ENCODE measurements at regions not wholly inside any gene's neighbourhood (a gene's known extent, or its start where the extent isn't known, plus 50 kb on each side); places are given as distances from the start of the nearest gene placed in this dataset.

DNA sequence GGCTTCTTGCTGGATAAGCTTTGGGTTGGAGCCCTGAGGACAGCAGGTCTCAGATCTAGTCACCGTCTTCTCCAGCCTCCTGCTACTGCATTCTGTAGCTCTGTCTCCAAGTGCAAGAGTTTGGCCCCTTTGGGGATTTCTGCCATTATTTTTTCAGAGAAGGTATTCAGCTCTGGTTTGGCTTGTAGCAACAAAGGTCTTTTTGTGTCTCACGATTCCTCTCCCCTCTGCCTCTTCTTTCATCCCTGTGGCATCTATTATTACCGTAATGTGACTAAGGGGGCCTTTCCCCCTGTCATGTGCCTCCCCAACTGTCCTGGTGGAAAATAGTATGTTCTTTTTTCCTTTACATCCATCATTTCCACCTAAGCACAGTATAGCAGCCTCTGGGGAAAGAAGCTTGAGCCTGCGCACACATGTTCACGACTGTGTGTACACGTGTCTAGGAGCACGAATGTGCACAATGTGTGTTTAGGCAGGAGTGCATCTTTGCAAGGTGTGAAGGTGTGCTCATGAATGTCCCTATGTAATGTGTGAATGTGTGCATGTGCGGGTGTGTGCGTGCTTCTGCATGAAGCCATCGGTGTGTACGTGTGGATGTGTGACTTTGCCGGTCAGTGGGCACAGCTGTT is 273.9 kb downstream of the ZNF536 start:
- no peak overlapping the region for H3K9ac ChIP-seq (ENCODE audit: low read length)
- H3K9me3 ChIP-seq (ENCODE audit: low read length) = no peaks in the 10 kb centered on the region
- no peaks in the 10 kb centered on the region for H3K27me3 ChIP-seq (ENCODE audit: low read length)
- no peak overlapping the region for H3K4me2 ChIP-seq (ENCODE audit: low read depth, low read length, poor library complexity, severe bottlenecking)
- no peak for DNase-seq
- no peaks in the 10 kb centered on the region for H3K79me2 ChIP-seq (ENCODE audit: low read length)
- no peaks in the 10 kb centered on the region for H3K9me2 ChIP-seq (replicated peaks; ENCODE audit: insufficient read depth, low read length)
- no peak overlapping the region for H3K27ac ChIP-seq (ENCODE audit: low read length)
- no peak overlapping the region for H3K4me3 ChIP-seq (ENCODE audit: low read length)
- H2AFZ ChIP-seq (ENCODE audit: low read length) = no peak overlapping the region
- H3K4me1 ChIP-seq (ENCODE audit: low read length) = peaks cover 31% of the 10 kb centered on the region
- H4K20me1 ChIP-seq (ENCODE audit: insufficient read depth, low read depth, low read length) = no peaks in the 10 kb centered on the region
- H3K36me3 ChIP-seq (ENCODE audit: insufficient read depth, low read length) = no peaks in the 10 kb centered on the region

- H4K20me1 ChIP-seq (ENCODE audit: insufficient read depth, low read depth, low read length) = no peaks in the 10 kb centered on the region
- H3K9ac ChIP-seq (ENCODE audit: low read length) = no peak overlapping the region
- H3K27me3 ChIP-seq (ENCODE audit: low read length) = peaks cover 2% of the 10 kb centered on the region; the same call in 1 of the 2 replicates
- DNase-seq = no peak
- no peaks in the 10 kb centered on the region for H3K79me2 ChIP-seq (ENCODE audit: low read length)
- no peaks in the 10 kb centered on the region for H3K36me3 ChIP-seq (ENCODE audit: insufficient read depth, low read length)
- H3K9me3 ChIP-seq (ENCODE audit: low read length) = 0 out of 2 replicates have a peak, but pooled peaks cover 4% of the 10 kb centered on the region
- peaks cover 11% of the 10 kb centered on the region for H3K4me1 ChIP-seq (ENCODE audit: low read length)
- no peak overlapping the region for H3K4me2 ChIP-seq (ENCODE audit: low read depth, low read length, poor library complexity, severe bottlenecking)
- no peak overlapping the region for H2AFZ ChIP-seq (ENCODE audit: low read length)
- H3K9me2 ChIP-seq (replicated peaks; ENCODE audit: insufficient read depth, low read length) = no peaks in the 10 kb centered on the region
- H3K27ac ChIP-seq (ENCODE audit: low read length) = no peak overlapping the region
- H3K4me3 ChIP-seq (ENCODE audit: low read length) = no peak overlapping the region
Measured at GRCh38 chr19:30640252-30640965, 268.2 kb downstream of the ZNF536 start.

- Histone ChIP-seq H3K36me3 (ENCODE audit: insufficient read depth, low read length) (no peaks in the 10 kb centered on the region), H3K9me2 (replicated peaks; ENCODE audit: insufficient read depth, low read length) (no peaks in the 10 kb centered on the region), H3K27me3 (ENCODE audit: low read length) (peaks cover 2% of the 10 kb centered on the region; the same call in 1 of the 2 replicates), H3K4me3 (ENCODE audit: low read length) (no peak overlapping the region), H3K4me1 (ENCODE audit: low read length) (peaks cover 11% of the 10 kb centered on the region), H3K9me3 (ENCODE audit: low read length) (0 out of 2 replicates have a peak, but pooled peaks cover 4% of the 10 kb centered on the region), H3K79me2 (ENCODE audit: low read length) (no peaks in the 10 kb centered on the region), H2AFZ (ENCODE audit: low read length) (no peak overlapping the region), H3K27ac (ENCODE audit: low read length) (no peak overlapping the region), H3K9ac (ENCODE audit: low read length) (no peak overlapping the region), H4K20me1 (ENCODE audit: insufficient read depth, low read depth, low read length) (no peaks in the 10 kb centered on the region), H3K4me2 (ENCODE audit: low read depth, low read length, poor library complexity, severe bottlenecking) (no peak overlapping the region)
- DNase-seq = no peak
Measured at GRCh38 chr19:30638889-30639288, 266.7 kb downstream of the ZNF536 start.

- H3K27ac ChIP-seq (ENCODE audit: low read length) = no peak overlapping the region
- H3K9me2 ChIP-seq (replicated peaks; ENCODE audit: insufficient read depth, low read length) = no peaks in the 10 kb centered on the region
- DNase-seq = no peak
- H3K27me3 ChIP-seq (ENCODE audit: low read length) = peaks cover 2% of the 10 kb centered on the region; the same call in 1 of the 2 replicates
- H3K4me1 ChIP-seq (ENCODE audit: low read length) = peaks cover 11% of the 10 kb centered on the region
- H3K36me3 ChIP-seq (ENCODE audit: insufficient read depth, low read length) = no peaks in the 10 kb centered on the region
- no peaks in the 10 kb centered on the region for H4K20me1 ChIP-seq (ENCODE audit: insufficient read depth, low read depth, low read length)
- H2AFZ ChIP-seq (ENCODE audit: low read length) = no peak overlapping the region
- H3K9me3 ChIP-seq (ENCODE audit: low read length) = 0 out of 2 replicates have a peak, but pooled peaks cover 4% of the 10 kb centered on the region
- H3K4me3 ChIP-seq (ENCODE audit: low read length) = no peak overlapping the region
- no peak overlapping the region for H3K4me2 ChIP-seq (ENCODE audit: low read depth, low read length, poor library complexity, severe bottlenecking)
- no peak overlapping the region for H3K9ac ChIP-seq (ENCODE audit: low read length)
- no peaks in the 10 kb centered on the region for H3K79me2 ChIP-seq (ENCODE audit: low read length)
Measured at GRCh38 chr19:30637926-30638325, 265.7 kb downstream of the ZNF536 start.

- Histone ChIP-seq H3K4me2 (ENCODE audit: low read depth, low read length, poor library complexity, severe bottlenecking) (no peak overlapping the region), H3K4me1 (ENCODE audit: low read length) (no peaks in the 10 kb centered on the region), H3K9ac (ENCODE audit: low read length) (no peak overlapping the region), H3K27ac (ENCODE audit: low read length) (no peak overlapping the region), H3K9me2 (replicated peaks; ENCODE audit: insufficient read depth, low read length) (no peaks in the 10 kb centered on the region), H2AFZ (ENCODE audit: low read length) (no peak overlapping the region), H3K9me3 (ENCODE audit: low read length) (0 out of 2 replicates have a peak, but pooled peaks cover 4% of the 10 kb centered on the region), H3K36me3 (ENCODE audit: insufficient read depth, low read length) (no peaks in the 10 kb centered on the region), H3K27me3 (ENCODE audit: low read length) (peaks cover 2% of the 10 kb centered on the region; the same call in 1 of the 2 replicates), H4K20me1 (ENCODE audit: insufficient read depth, low read depth, low read length) (no peaks in the 10 kb centered on the region), H3K4me3 (ENCODE audit: low read length) (no peak overlapping the region), H3K79me2 (ENCODE audit: low read length) (no peaks in the 10 kb centered on the region)
- no peak for DNase-seq
Measured at GRCh38 chr19:30634996-30635975, 263.1 kb downstream of the ZNF536 start.

DNA sequence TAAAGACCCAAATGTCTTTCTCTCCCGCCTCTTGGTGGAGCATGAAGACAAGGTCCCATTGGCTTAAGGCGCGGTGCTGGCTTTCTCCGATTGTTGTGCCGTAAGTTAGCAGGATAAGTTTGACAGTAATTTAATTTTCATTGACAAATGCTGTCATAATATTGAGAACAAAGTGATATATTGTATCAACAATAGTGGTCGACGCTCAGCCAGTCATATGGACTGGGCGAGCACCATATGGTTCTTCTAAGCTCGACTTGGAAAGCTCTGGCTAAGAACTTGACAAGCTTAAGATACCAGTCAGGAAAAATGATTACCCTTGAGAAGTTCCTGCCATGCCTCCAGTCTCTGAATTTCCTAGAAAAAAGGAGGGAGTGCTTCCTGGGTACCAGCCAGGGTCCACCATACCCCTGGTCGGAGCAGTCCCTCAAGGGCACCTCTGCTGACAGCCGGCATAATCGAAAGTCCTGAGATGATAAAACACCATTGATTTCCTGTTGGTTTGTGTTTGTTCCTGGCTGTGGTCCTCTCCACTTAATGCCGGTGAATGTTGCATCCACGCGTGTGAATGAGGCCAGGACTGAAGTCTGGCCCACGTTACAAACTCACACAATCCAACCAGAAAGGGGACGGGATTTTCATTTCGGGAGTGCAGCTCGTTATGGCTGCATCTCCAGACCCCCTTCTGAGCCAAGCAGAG is 262.1 kb downstream of the ZNF536 start:
- Histone ChIP-seq H3K4me1 (ENCODE audit: low read length) (no peaks in the 10 kb centered on the region), H4K20me1 (ENCODE audit: insufficient read depth, low read depth, low read length) (no peaks in the 10 kb centered on the region), H3K79me2 (ENCODE audit: low read length) (no peaks in the 10 kb centered on the region), H3K4me2 (ENCODE audit: low read depth, low read length, poor library complexity, severe bottlenecking) (no peak overlapping the region), H3K9me2 (replicated peaks; ENCODE audit: insufficient read depth, low read length) (no peaks in the 10 kb centered on the region), H3K36me3 (ENCODE audit: insufficient read depth, low read length) (no peaks in the 10 kb centered on the region), H3K9ac (ENCODE audit: low read length) (no peak overlapping the region), H3K27ac (ENCODE audit: low read length) (no peak overlapping the region), H3K27me3 (ENCODE audit: low read length) (no peaks in the 10 kb centered on the region), H3K4me3 (ENCODE audit: low read length) (no peak overlapping the region), H2AFZ (ENCODE audit: low read length) (no peak overlapping the region), H3K9me3 (ENCODE audit: low read length) (0 out of 2 replicates have a peak, but pooled peaks cover 4% of the 10 kb centered on the region)
- DNase-seq = no peak

GRCh38 chr19:30631033-30631370 is 258.8 kb downstream of the ZNF536 start:
- no peak overlapping the region for H3K9ac ChIP-seq (ENCODE audit: low read length)
- H3K79me2 ChIP-seq (ENCODE audit: low read length) = no peaks in the 10 kb centered on the region
- H3K4me1 ChIP-seq (ENCODE audit: low read length) = 0 out of 2 replicates have a peak, but pooled peaks cover 3% of the 10 kb centered on the region
- H3K27me3 ChIP-seq (ENCODE audit: low read length) = no peaks in the 10 kb centered on the region
- H3K9me3 ChIP-seq (ENCODE audit: low read length) = no peaks in the 10 kb centered on the region
- no peak overlapping the region for H3K4me2 ChIP-seq (ENCODE audit: low read depth, low read length, poor library complexity, severe bottlenecking)
- H3K4me3 ChIP-seq (ENCODE audit: low read length) = no peak overlapping the region
- no peaks in the 10 kb centered on the region for H4K20me1 ChIP-seq (ENCODE audit: insufficient read depth, low read depth, low read length)
- H3K9me2 ChIP-seq (replicated peaks; ENCODE audit: insufficient read depth, low read length) = no peaks in the 10 kb centered on the region
- no peak for DNase-seq
- H3K27ac ChIP-seq (ENCODE audit: low read length) = no peak overlapping the region
- H3K36me3 ChIP-seq (ENCODE audit: insufficient read depth, low read length) = no peaks in the 10 kb centered on the region
- H2AFZ ChIP-seq (ENCODE audit: low read length) = no peak overlapping the region

Measured in Karpas-422 (cell line).